Heart left ventricle (tissue), 16 donors: ENCODE measurements at regions not wholly inside any gene's neighbourhood (a gene's known extent, or its start where the extent isn't known, plus 50 kb on each side); places are given as distances from the start of the nearest gene placed in this dataset.

Experiments
- ATAC-seq, 4 donors: fragments of 200-7000 bp; cut with Tn5 transposase; one replicate each; pipeline ENCODE4 v1.9.1; 2020 to 2022; ENCODE audit warnings: moderate library complexity in 4 of 4, mild to moderate bottlenecking in 3 of 4, moderate number of reproducible peaks in 1 of 4
- DNase-seq, 5 donors: peaks; one replicate each; pipeline ENCODE4 v3.0.0-alpha.2; 2020
- H3K27ac ChIP-seq, 12 donors: fragments of 200-600 bp; sonication (generic) in 4 of 12; one replicate each; pipeline versions ENCODE4 v1.5.0 to v1.8.0; 2016 to 2022; ENCODE audit warnings: mild to moderate bottlenecking in 2 of 12
- H3K27me3 ChIP-seq, 9 donors: fragments of 200-600 bp; sonication (generic) in 2 of 9; one replicate each; pipeline versions ENCODE4 v1.5.1 to v1.8.0; 2016 to 2022; ENCODE audit warnings: mild to moderate bottlenecking in 3 of 9
- H3K36me3 ChIP-seq, 9 donors: fragments of 200-600 bp; sonication (generic) in 2 of 9; one replicate each; pipeline versions ENCODE4 v1.5.0 to v1.8.0; 2018 to 2022; ENCODE audit warnings: mild to moderate bottlenecking in 2 of 9
- H3K4me1 ChIP-seq, 12 donors: fragments of 200-600 bp; sonication (generic) in 4 of 12; one replicate each; pipeline versions ENCODE4 v1.5.0 to v1.8.0; 2016 to 2022; ENCODE audit warnings: mild to moderate bottlenecking in 3 of 12
- H3K4me3 ChIP-seq, 12 donors: fragments of 200-600 bp; sonication (generic) in 4 of 12; one replicate each; pipeline versions ENCODE4 v1.5.0 to v1.8.0; 2017 to 2022; ENCODE audit warnings: mild to moderate bottlenecking in 9 of 12, moderate library complexity in 4 of 12
- H3K9me3 ChIP-seq, 12 donors: fragments of 200-600 bp; sonication (generic) in 4 of 12; one replicate each; pipeline versions ENCODE4 v1.5.0 to v1.8.0; 2016 to 2022; ENCODE audit warnings: mild to moderate bottlenecking in 1 of 12
- POLR2A ChIP-seq, 2 donors: fragments of 450-650 bp; IDR thresholded peaks; one replicate each; pipeline ENCODE4 v1.6.1; 2017; ENCODE audit warnings: antibody characterized with exemption in 2 of 2, mild to moderate bottlenecking in 2 of 2, moderate library complexity in 2 of 2
- WGBS, 4 donors: extraction: QIAGEN DNeasy Blood & Tissue Kit in 2 of 4; methylation state at CpG; one replicate each; pipeline versions ENCODE4 v1.1.5 to v1.1.7; 2013 to 2018; 5-methylcytosine and 5-hydroxymethylcytosine counted together
- intact Hi-C, 10 donors: fragments of 100-400 bp; cut with DNase I; formaldehyde crosslinking; loops; one replicate each; pipeline versions ENCODE4 v1.11.1 to v1.14.2; 2022
- TF ChIP-seq, protein P1 (sequence below), 12 donors: fragments of 200-600 bp; sonication (generic) in 4 of 12; IDR thresholded peaks; one replicate each; pipeline versions ENCODE4 v1.5.0 to v1.8.0; 2018 to 2022; ENCODE audit warnings: antibody characterized with exemption in 12 of 12, mild to moderate bottlenecking in 5 of 12
- donor health status: ischemic (EF 13 %, LVEDD 7.1; RV severe dilation, severe dysfunction).
- donor health status: healthy with polysubstance abuse.
- donor health status: DM: no; HTN: yes; CAD: no.
- donor health status: DM: no; HTN: no; CAD: no.
- donor health status: ischemic (EF 25% LVEDD 6.9; RV normal size, moderate dysfunction).
- donor health status: ischemic (EF 25% LVEDD 5.7; RV mildly dilated, moderate dysfunction).
- donor health status: healthy.
- donor health status: DM: yes; HTN: yes; CAD: no.
- donor health status: ischemic (EF 35%, LVEDD 5.7; RV mildly dilated, moderate dysfunction).
- donor health status: nonischemic (EF 11% LVEDD 7.7; RV severe dilation, severe dysfunction).
- donor health status: DM: yes; HTN: yes; CAD: no.
- donor health status: PGD.
- donor health status: ischemic (EF 29% LVEDD 5.4; RV normal size, mild dysfunction).
- donor health status: nonischemic (EF 23%, LVEDD 6.1; RV moderate dilation, normal function).

GRCh38 chr9:99730062-99730461, 91.6 kb upstream of the NR4A3 start:
- Histone ChIP-seq H3K9me3 (no peaks in the 10 kb centered on the region), H3K27ac (no peak overlapping the region), H3K4me1 (peaks cover 0 to 26% (median 12%) of the 10 kb centered on the region in 12 donors), H3K36me3 (no peaks in the 10 kb centered on the region), H3K4me3 (no peak overlapping the region), H3K27me3 (no peaks in the 10 kb centered on the region)
- intact Hi-C loops: no loop called here
- no peak for DNase-seq
- ATAC-seq: no peak
- WGBS, 4 donors: 81 to 93% (median 90%) methylated on average over 2 of the region's 2 CpGs
- TF ChIP-seq POLR2A (IDR thresholded peaks at IDR 0.05): no peak
- TF ChIP-seq, protein P1, sequence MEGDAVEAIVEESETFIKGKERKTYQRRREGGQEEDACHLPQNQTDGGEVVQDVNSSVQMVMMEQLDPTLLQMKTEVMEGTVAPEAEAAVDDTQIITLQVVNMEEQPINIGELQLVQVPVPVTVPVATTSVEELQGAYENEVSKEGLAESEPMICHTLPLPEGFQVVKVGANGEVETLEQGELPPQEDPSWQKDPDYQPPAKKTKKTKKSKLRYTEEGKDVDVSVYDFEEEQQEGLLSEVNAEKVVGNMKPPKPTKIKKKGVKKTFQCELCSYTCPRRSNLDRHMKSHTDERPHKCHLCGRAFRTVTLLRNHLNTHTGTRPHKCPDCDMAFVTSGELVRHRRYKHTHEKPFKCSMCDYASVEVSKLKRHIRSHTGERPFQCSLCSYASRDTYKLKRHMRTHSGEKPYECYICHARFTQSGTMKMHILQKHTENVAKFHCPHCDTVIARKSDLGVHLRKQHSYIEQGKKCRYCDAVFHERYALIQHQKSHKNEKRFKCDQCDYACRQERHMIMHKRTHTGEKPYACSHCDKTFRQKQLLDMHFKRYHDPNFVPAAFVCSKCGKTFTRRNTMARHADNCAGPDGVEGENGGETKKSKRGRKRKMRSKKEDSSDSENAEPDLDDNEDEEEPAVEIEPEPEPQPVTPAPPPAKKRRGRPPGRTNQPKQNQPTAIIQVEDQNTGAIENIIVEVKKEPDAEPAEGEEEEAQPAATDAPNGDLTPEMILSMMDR (IDR thresholded peaks at IDR 0.05): no peak

- H3K4me1 ChIP-seq: peaks cover 0 to 21% (median 12%) of the 10 kb centered on the region in 12 donors
- H3K9me3 ChIP-seq: no peaks in the 10 kb centered on the region
- H3K27ac ChIP-seq: peak overlapping the region in 8 of 12 donors; percentile 10 to 75 (median 54)
- 82 to 95% (median 91%) methylated on average over 2 of the region's 2 CpGs for WGBS, 4 donors
- TF ChIP-seq, protein P1 (IDR thresholded peaks at IDR 0.05): no peak
- TF ChIP-seq POLR2A (IDR thresholded peaks at IDR 0.05): no peak
- H3K36me3 ChIP-seq: no peaks in the 10 kb centered on the region
- intact Hi-C loops: no loop called here
- ATAC-seq: no peak
- no peaks in the 10 kb centered on the region for H3K27me3 ChIP-seq
- DNase-seq: no peak
- H3K4me3 ChIP-seq: no peak overlapping the region
These were observed 89.7 kb upstream of the NR4A3 start for GRCh38 chr9:99731950-99732349.

DNA sequence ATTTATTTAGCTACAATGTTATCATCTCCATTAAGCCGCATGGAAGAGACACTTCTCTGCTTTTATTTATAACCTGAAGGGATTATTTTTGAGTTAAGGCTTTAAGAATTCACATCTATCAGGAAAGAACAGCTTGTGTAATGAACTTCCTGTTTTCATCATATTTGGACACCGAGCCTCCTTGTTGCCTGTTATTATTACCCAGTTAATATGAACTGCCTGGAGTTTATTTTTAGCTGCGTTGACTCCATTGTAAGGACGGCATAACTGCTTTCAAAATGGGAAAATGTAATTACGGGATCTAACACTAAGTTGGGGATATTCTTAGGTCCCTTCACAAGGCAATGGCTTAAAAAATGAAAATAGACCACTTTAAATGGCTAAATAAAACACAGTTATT, 89.0 kb upstream of the NR4A3 start:
- Histone ChIP-seq H3K9me3 (no peaks in the 10 kb centered on the region), H3K27me3 (no peaks in the 10 kb centered on the region), H3K27ac (peak overlapping the region in 11 of 12 donors; percentile 2 to 75 (median 54)), H3K36me3 (no peaks in the 10 kb centered on the region), H3K4me1 (peaks cover 0 to 19% (median 12%) of the 10 kb centered on the region in 12 donors), H3K4me3 (peak overlapping the region in 7 of 12 donors; percentile 8 to 25 (median 14))
- DNase-seq (no peak), ATAC-seq (peak; percentile 58 to 83 (median 74))
- 1 to 3% (median 2%) methylated on average over 5 of the region's 5 CpGs for WGBS, 4 donors
- intact Hi-C loops: no loop called here
- no peak for TF ChIP-seq POLR2A (IDR thresholded peaks at IDR 0.05)
- TF ChIP-seq, protein P1 (IDR thresholded peaks at IDR 0.05): no peak

GRCh38 chr9:99735041-99735440, 86.6 kb upstream of the NR4A3 start:
- H3K4me3 ChIP-seq: no peak overlapping the region
- intact Hi-C loops: no loop called here
- ATAC-seq (no peak), DNase-seq (no peak)
- TF ChIP-seq, protein P1 (IDR thresholded peaks at IDR 0.05): no peak
- no peak for TF ChIP-seq POLR2A (IDR thresholded peaks at IDR 0.05)
- 91 to 98% (median 97%) methylated on average over 2 of the region's 2 CpGs for WGBS, 4 donors
- H3K27me3 ChIP-seq: no peaks in the 10 kb centered on the region
- no peak overlapping the region for H3K27ac ChIP-seq
- H3K36me3 ChIP-seq: no peaks in the 10 kb centered on the region
- no peaks in the 10 kb centered on the region for H3K9me3 ChIP-seq
- H3K4me1 ChIP-seq: peaks cover 0 to 19% (median 12%) of the 10 kb centered on the region in 12 donors
